PFSK-1 (cell line): ENCODE measurements at regions not wholly inside any gene's neighbourhood (a gene's known extent, or its start where the extent isn't known, plus 50 kb on each side); places are given as distances from the start of the nearest gene placed in this dataset.

Experiments
- POLR2AphosphoS5 ChIP-seq: IDR thresholded peaks from 2 replicates; pipeline ENCODE4 v1.6.1; 2012; ENCODE audit warnings: low read depth, mild to moderate bottlenecking, control low read depth, low read length, moderate library complexity
- REST ChIP-seq, 2 experiments: IDR thresholded peaks; 2 replicates each; pipeline versions ENCODE4 v1.6.1 to v1.8.0; 2011 to 2012; ENCODE audit warnings: low read depth in 2 of 2, low read length in 2 of 2, control low read depth in 1 of 2, inconsistent platforms in 1 of 2, mild to moderate bottlenecking in 1 of 2, moderate library complexity in 1 of 2; ENCODE audit not compliant: insufficient read depth in 1 of 2
- SIN3A ChIP-seq: IDR thresholded peaks from 2 replicates; pipeline ENCODE4 v1.6.1; 2012; ENCODE audit warnings: mild to moderate bottlenecking, low read length, moderate library complexity, borderline replicate concordance; ENCODE audit not compliant: insufficient read depth
- TAF1 ChIP-seq: IDR thresholded peaks from 2 replicates; pipeline ENCODE4 v1.6.1; 2012; ENCODE audit warnings: low read length, control low read depth, borderline replicate concordance; ENCODE audit not compliant: insufficient read depth

GRCh38 chrX:45709381-45709780, 508.7 kb upstream of the DIPK2B start:
- TF ChIP-seq SIN3A (no peak), TAF1 (no peak), REST (IDR thresholded peaks at IDR 0.05; ENCODE audit: insufficient read depth in 1 of 2, low read depth in 2 of 2, low read length in 2 of 2) (no peak), POLR2AphosphoS5 (no peak)
